GM18520 (cell line): ENCODE measurements at regions not wholly inside any gene's neighbourhood (a gene's known extent, or its start where the extent isn't known, plus 50 kb on each side); places are given as distances from the start of the nearest gene placed in this dataset.

Experiments used
- ATAC-seq: cut with Tn5 transposase; IDR thresholded peaks from one replicate; pipeline ENCODE4 v1.9.1; 2021; ENCODE audit not compliant: unreplicated experiment

DNA sequence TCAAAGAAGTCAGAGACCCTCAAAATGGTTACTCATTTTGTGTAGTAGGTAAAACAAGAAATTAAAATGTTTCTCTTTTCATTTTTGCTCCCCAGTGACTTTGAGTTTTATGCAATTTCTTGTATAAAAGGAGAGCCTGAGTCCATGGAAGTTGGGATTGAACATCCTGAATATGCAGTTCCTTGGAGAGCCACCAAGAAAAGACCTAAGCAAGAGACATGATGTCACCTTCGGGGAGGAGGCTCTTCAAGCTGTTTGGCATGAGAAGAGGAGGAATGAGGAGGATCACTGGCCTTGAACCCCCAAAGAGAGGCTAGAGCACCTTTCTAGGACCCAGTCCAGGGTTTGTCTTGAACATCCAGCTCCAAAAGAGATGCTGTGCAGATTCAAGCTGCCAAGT lies 62.3 kb upstream of the CALM2 start:
- no peak for ATAC-seq

DNA sequence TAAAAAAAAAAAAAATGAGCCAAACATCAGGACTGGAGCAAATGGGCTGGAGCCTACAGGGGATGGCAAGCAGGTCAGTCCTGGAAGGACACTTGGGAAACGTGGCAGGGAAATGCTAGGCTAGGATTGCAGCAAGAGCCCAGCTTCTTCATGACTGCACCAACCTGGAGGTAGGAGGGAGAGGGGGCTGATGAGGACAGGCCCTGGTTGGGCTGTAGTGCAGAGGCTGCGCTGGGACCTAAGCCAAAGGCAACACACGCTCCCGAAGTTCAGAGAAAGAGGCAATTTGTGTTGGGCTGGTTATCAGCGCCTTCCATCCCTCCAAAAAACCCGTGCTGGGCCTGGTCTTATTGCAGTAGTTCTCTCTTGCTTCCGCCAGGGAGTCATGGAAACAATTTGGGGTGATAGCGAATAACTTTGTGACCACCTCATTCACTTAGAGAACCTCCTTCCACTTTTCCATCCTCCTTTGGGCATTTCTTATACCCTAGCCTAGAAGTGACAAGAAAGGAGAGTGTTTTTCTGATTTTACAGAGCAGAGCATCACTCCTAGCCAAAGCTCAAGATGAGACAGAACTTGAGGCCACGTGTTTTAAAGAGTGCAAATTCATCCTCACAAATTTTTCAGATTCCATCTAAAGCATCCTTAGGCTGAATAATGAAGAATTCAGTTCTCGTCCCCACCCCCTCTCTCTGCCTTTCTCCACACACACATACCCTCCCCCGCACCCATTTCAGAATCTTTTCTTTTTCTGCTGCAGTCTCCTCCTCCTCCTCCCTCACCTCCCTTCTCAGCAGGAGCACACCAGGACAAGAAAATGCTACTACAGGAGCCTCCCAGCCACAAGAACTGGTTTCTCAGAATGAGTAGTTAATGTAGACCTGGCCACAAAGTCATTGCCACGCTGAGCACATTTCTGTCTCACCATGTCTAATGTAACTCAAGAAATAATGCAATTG lies 61.3 kb upstream of the CALM2 start:
- ATAC-seq = no peak

DNA sequence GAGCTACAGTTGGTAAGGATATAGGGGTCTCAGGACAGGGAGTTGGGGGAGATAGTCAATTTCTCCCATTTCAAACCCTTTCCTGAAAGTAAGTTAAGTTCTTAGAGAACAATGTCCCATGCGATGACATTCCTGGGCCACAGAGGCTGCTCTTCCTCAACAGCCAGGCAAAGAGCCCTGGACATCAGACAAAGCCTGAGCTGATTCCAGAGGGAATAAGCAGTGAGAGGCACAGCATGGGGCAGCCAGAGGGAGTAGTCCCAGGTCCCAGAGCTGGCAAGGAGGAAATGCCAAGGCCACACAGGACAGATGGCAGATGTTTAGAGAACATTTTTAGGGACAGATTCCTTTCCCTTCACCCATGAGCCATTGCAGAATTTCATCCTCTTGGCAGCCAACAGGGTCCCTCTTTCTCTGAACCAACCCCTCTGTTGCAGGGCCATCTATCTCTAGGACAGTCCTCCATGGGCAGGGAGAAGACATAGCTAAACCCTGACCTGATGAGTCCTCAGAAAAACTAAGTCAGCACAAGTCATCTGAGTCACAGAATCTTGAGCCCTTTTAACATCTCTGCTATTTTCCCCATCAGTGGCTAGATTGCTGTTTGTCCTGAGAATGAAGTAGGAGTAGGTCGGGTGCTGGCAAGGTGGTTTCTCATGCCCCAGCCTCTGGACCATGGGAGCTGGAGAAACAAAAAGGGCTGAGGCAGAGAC lies 60.3 kb upstream of the CALM2 start:
- no peak for ATAC-seq

DNA sequence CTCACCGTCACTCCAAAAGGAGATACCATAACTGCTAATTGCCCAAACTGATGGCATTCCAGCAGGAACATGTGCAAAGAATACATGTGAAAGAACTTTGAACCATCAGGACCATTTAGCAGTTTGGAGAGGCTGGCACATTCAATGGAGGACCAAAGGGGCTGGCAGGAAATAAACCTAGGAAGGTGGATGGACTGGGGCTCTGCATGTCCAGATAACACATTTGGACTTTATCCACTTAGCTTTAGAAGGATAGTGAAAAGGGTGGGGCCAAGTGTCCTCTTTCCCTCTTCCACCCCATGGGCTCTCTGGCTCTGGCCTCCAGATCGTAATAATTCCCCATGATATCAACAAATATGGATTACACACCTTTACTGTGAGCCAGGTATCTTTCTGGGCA lies 58.8 kb upstream of the CALM2 start:
- ATAC-seq = no peak

DNA sequence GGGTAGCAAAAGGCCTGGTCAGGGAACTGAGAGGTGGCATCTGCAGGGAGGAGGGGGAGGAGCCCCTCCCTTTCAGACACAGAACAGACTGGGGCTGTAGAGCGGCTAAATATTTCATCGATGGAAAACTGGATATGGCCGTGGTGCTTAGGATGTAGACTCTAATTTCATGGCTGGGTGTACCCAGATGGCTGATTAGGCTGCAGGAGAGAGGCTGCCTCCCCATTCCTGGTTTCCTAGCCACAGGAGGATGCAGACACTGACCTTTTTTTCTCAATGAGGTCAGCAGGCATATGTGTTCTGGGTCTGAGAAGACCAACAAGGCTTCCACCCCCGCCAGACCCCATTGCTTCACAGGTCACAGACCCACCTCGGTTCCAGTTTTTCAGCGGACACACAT lies 58.1 kb upstream of the CALM2 start:
- ATAC-seq = no peak

DNA sequence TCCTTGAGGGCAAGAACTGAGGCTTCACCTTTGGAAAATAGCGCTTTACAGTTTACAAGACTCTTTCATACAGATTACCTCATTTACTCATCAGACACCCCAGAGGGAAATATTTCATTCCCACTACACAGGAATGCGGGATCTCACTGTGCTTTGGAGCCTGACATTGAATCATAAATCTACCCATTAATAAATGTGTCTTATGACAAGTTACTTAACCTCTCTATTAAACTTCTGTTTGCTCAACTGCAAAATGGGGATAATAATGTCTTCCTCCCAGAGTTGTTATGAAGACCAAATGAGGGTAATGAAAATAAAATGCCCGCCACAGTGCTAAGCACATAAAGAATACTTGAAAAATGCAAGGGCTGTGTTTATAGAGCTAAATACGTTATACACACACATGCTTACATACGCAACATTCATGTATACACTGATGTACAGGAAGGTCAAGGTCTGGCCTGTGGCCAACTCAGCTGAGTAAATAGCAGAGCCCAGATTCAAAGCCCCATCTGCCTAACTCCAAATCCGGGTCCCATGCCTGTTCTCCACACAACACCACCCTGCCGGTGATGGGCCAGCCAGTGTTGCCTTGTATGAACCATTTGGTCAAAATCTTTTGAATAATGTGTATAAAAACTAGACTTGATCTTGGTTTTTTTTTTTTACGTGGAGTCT lies 56.6 kb upstream of the CALM2 start:
- ATAC-seq = no peak

DNA sequence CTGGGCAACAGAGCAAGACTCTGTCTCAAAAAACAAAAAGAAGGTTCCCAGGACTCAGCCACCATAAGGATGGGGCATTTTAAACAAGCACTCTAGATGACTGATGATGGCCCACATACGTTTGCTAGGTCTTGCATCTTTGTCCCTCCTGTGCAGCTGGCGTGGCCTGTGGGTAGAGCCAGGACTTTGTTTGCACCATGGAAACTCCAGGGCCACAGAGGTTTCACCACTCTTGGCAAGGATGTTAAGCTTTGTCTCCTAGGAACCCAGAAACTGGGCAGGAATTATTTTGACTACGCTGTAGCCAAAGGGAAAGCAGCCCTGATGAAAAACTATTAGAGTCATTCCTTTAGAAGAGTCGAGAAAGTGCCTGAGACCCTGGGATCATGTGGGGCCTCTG lies 54.1 kb upstream of the CALM2 start:
- ATAC-seq = no peak

DNA sequence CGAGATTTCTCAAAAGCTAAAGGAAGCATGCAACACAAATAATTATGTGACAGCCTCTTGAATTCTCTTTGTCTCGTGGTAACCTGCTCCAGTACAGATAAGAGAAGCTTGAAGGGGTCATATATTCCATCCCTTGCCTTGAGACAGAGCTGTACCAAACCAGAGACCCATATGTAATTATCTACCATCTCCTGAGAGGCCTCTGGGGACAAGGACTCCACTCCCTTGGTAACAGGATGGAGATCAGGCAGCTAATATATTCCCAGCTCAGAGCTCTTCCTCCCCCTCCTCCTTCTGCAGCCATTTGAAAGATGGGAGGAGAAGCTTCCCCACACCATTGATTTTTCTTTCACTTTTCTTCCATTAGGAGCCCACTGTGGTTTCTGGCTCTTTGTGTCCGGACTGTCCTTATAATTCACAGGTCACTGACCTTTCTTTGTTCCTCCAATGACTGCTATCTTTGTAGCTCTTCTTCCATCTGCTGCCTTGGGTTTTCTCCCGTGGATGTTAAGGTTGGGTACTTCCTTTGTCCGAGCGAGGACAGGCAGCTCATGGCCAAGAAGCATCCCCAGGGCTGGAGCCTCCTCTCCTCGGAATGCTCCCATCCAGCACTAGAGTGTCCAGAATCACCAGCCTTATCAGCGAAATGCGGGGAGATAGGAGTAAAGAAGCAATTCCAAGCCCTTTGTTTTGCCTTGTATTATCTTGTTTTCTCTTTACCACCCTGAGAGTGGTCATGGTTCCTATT lies 51.4 kb upstream of the CALM2 start:
- no peak for ATAC-seq

DNA sequence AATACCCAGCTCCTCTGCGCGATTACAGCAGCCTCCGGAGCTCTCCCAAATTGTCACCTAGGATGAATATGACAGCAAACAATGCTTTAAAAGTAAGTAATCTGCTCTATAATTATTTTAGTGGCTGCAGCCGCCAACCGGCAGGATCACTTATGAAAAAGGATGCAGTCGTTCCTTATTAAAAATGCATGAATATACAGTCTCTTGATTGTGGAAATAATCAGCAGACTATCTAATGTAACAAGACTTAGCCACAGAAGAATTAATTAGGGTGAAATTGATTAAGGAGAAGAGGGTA lies 50.6 kb upstream of the CALM2 start:
- no peak for ATAC-seq

DNA sequence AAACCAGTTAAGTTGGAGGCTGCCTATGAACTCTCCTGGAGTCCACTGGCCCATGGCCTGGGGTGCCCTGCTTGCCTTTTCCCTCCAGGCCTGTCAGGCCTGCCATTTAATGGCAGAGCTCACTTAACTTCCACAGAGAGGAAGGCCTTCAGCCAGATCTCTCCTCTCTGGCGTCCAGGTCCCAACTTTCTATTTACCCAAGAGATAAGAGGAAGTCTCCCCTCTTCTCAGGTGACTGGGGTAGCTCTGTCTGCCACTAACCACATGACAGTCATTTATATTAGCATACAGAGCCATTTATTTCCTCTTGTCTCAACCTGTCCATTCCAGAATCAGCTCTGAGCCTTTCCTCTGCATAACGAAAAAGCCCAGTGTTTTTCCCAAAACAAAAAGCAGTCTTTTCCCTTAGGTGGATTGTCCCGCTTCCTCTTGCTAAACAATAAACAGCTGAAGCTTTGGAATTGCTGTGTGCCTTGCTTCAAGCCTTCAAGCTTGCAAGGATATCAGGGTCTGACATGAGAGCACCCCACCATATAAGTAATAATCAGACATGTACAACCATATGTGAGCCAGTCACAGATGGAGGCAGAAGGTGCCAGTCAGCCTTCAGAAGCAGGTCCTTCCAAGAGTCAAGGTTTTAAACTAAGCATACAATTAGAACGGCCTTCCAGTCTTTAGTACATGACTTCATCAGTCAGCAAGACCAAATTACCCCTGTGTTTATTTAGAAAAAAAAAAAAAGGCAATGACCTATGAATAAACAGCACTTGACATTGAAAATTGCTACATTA lies 50.0 kb upstream of the CALM2 start:
- no peak for ATAC-seq
